Epithelial cell of proximal tubule (primary cell): ENCODE measurements at regions not wholly inside any gene's neighbourhood (a gene's known extent, or its start where the extent isn't known, plus 50 kb on each side); places are given as distances from the start of the nearest gene placed in this dataset.

ENCODE experiments used
- DNase-seq: peaks from one replicate; pipeline ENCODE4 v3.0.0-alpha.2; 2011; ENCODE audit warnings: low read depth
- H3K4me3 ChIP-seq: 2 replicates; pipeline ENCODE4 v1.5.1; 2011; ENCODE audit warnings: low read depth, mild to moderate bottlenecking, low read length
- CTCF ChIP-seq: conservative IDR thresholded peaks from 2 replicates; pipeline ENCODE4 v1.5.1; 2012; ENCODE audit warnings: low read depth, mild to moderate bottlenecking, low read length

DNA sequence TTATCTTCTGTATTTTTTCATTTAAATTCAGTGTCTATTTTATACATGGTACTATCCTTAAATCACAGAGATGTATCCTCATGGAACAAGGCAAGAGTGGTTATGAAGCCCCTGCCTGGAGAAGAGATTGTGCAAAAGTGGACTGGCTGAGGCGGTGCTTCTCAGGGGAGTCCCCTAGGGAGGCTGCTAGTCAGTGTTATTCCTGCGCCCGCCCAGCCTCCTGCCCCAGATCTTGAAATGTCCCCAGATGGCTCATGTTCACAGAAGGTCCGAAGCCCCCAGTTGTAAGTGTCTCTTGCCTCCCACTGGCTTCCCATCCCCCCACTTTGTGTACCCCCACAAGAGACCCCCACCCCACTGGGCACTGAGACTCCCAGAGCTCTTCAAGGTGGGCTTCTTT lies 366.9 kb downstream of the TNS3 start:
- no peak overlapping the region for H3K4me3 ChIP-seq
- TF ChIP-seq CTCF: no peak
- no peak for DNase-seq

DNA sequence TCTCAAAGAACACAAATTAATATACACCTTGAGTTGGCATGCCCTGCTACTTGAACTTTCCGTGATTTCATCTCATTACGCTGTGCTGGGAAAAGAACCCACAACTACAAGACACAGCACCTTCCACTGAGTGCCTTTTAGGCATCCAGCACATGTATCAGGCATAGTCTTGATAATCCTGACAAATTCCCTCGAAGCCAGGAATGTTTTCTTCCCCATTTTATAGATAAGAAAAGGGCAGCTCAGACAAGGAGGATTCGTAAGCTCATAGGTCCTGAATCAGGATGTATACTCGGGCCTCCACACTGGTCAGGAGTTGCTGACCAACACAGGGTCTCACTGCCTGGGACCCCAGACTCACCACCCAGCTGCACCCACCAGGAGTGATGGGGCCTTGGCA lies 368.6 kb downstream of the TNS3 start:
- TF ChIP-seq CTCF: no peak
- H3K4me3 ChIP-seq: no peak overlapping the region
- no peak for DNase-seq

GRCh38 chr7:47211519-47211973 lies 370.4 kb downstream of the TNS3 start:
- TF ChIP-seq CTCF: no peak
- DNase-seq: no peak

DNA sequence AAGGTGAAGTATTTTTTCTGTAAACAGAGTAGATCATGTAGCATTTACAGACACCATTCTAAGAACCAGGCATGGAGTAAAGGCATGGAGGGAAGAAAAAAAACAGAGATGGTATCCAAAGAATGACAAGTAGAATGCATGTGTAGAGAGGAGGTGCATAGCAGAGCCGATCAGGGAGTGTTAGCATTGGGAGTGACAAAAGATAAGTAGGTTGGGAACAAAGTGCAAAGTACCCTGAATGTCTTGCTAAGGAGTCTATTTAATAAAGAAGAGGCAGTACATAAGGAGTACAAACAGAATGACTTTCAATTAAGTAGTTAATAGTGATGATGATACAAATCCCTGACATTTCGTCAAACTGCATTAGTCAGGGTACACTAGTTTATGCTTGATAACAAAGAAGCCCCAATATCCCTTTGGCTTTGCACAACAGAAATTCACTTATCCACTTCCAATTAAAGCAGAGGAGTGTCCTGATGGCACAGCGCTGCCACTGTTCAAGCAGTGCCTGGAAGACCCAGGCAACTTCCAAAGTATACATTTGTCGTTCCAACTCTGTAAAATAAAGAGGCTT lies 371.5 kb downstream of the TNS3 start:
- TF ChIP-seq CTCF: no peak

More at GRCh38 chr7:47211519-47211973, 370.4 kb downstream of the TNS3 start:
- H3K4me3 ChIP-seq: no peak overlapping the region

DNA sequence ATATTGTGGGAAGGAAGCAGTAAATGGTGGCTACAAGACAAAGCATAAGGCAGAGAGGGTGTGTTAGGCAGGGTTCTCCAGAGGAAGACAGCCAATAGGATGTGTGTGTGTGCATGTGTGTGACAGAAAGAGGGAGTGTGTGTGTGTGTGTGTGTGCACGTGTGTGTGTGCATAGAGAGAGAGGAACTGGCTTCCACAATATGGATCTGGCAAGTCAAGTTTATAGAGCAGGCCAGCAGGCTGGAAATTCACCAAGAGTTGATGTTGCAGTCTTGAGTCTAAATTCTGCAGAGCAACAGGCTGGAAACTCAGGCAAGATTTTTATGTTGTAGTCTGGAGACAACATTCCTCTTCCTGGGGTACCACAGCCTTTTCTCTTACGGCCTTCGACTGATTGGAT lies 374.0 kb downstream of the TNS3 start:
- no peak overlapping the region for H3K4me3 ChIP-seq
- no peak for TF ChIP-seq CTCF

More for the DNA sequence above, 371.5 kb downstream of the TNS3 start:
- H3K4me3 ChIP-seq: no peak overlapping the region
- no peak for DNase-seq

GRCh38 chr7:47204709-47205108 lies 377.2 kb downstream of the TNS3 start:
- DNase-seq: no peak
- H3K4me3 ChIP-seq: no peak overlapping the region
- no peak for TF ChIP-seq CTCF

More for the DNA sequence above, 374.0 kb downstream of the TNS3 start:
- DNase-seq: no peak

DNA sequence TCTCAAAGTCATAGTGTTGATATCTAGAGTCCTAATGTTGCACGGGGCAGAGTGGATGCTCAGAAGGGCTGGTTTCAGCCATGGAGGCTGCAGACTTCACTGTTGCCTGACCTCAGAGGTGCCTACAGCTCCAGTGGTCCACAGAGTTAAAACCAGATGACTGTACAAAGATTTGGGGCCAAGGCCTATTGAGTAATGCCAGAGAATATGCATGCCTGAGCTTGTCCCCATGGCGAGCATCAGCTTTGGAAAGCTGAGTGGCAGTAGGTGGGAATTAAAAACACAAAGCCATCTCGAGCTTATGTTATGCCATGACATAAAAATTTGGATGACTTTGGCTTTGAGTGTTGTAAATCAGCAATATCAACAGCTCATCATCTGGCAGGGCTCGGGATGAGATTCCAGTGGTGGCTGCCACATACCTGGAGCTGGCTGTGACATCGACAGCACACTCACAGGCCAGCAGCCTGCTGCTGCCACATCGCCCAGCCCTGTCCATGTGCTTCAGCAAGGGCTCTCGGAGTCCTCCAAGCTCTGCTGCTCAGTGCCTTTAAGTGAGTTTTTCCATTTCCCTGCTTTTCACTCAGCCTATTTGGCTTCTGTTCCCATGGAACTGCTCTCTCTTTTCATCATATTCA lies 379.6 kb downstream of the TNS3 start:
- H3K4me3 ChIP-seq: no peak overlapping the region
- no peak for DNase-seq
- TF ChIP-seq CTCF: no peak
